Tibial nerve (tissue), 4 donors: ENCODE measurements at regions not wholly inside any gene's neighbourhood (a gene's known extent, or its start where the extent isn't known, plus 50 kb on each side); places are given as distances from the start of the nearest gene placed in this dataset.

Experiments used
- DNase-seq, 2 donors: peaks; one replicate each; pipeline ENCODE4 v3.0.0-alpha.2; 2019; ENCODE audit warnings: low spot score in 2 of 2
- H3K27ac ChIP-seq, 4 donors: fragments of 200-600 bp; sonication (generic) in 3 of 4; one replicate each; pipeline ENCODE4 v1.5.1; 2017 to 2019; ENCODE audit warnings: mild to moderate bottlenecking in 1 of 4
- H3K27me3 ChIP-seq, 2 donors: fragments of 200-600 bp; sonication (generic) in 1 of 2; one replicate each; pipeline versions ENCODE4 v1.5.1 to v1.6.0; 2017 to 2019
- H3K36me3 ChIP-seq, 3 donors: fragments of 200-600 bp; sonication (generic); one replicate each; pipeline ENCODE4 v1.5.1; 2018 to 2019
- H3K4me1 ChIP-seq, 4 donors: fragments of 200-600 bp; sonication (generic) in 3 of 4; one replicate each; pipeline ENCODE4 v1.5.1; 2017 to 2019
- H3K4me3 ChIP-seq, 4 donors: fragments of 200-600 bp; sonication (generic) in 3 of 4; one replicate each; pipeline ENCODE4 v1.5.1; 2017 to 2019; ENCODE audit warnings: mild to moderate bottlenecking in 1 of 4, moderate library complexity in 1 of 4
- H3K9me3 ChIP-seq, 4 donors: fragments of 200-600 bp; sonication (generic) in 3 of 4; one replicate each; pipeline ENCODE4 v1.5.1; 2017 to 2019
- EP300 ChIP-seq, 2 donors: sonication (generic); formaldehyde crosslinking; IDR thresholded peaks; one replicate each; pipeline ENCODE4 v1.6.1; 2017; ENCODE audit warnings: antibody characterized with exemption in 2 of 2, mild to moderate bottlenecking in 1 of 2
- POLR2A ChIP-seq, 2 donors: fragments of 450-650 bp; IDR thresholded peaks; one replicate each; pipeline ENCODE4 v1.6.1; 2017; ENCODE audit warnings: antibody characterized with exemption in 2 of 2, mild to moderate bottlenecking in 2 of 2, moderate library complexity in 2 of 2
- WGBS, 2 donors: methylation state at CpG; one replicate each; pipeline ENCODE4 v1.1.5; 2018; 5-methylcytosine and 5-hydroxymethylcytosine counted together
- TF ChIP-seq, protein P1 (sequence below), 5 experiments: fragments of 200-600 bp in 3 of 5; fragments of 450-650 bp in 2 of 5; sonication (generic) in 3 of 5; IDR thresholded peaks; one replicate each; pipeline ENCODE4 v1.5.1; 2016 to 2019; ENCODE audit warnings: antibody characterized with exemption in 5 of 5, mild to moderate bottlenecking in 3 of 5, moderate library complexity in 2 of 5

DNA sequence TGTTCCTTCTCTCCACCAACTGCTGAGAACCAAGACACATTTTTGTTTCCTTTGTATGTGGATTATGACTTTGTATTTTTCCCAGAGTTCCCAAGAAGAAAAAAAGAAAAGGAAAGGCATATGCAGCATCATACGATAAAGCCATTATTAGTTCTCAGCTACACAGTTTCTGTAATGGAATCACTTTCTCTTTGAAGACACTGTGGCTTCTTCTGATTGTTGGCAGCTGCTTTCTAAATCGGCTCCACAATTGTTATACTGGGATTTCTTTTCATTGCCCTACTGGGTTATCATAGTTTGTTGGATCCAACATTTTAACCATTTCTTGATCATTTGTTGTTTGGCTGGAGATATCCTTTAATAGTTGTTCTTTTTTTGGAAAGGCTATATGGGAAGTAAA lies 89.5 kb upstream of the HIVEP3 start:
- DNase-seq: no peak
- Histone ChIP-seq H3K4me1 (peaks cover 0 to 19% (median 4%) of the 10 kb centered on the region in 4 donors), H3K4me3 (no peak overlapping the region), H3K27ac (peak overlapping the region in 2 of 4 donors; percentile 55 to 65), H3K27me3 (no peaks in the 10 kb centered on the region), H3K9me3 (no peaks in the 10 kb centered on the region), H3K36me3 (no peaks in the 10 kb centered on the region)
- TF ChIP-seq POLR2A (IDR thresholded peaks at IDR 0.05): no peak
- peak in 1 of 2 donors; percentile 40 for TF ChIP-seq EP300 (IDR thresholded peaks at IDR 0.05)
- 21 to 22% methylated on average over 2 of the region's 2 CpGs for WGBS, 2 donors

GRCh38 chr1:42006836-42007235 lies 88.1 kb upstream of the HIVEP3 start:
- H3K27me3 ChIP-seq: no peaks in the 10 kb centered on the region
- H3K27ac ChIP-seq: peak overlapping the region in 2 of 4 donors; percentile 49 to 55
- H3K9me3 ChIP-seq: no peaks in the 10 kb centered on the region
- no peaks in the 10 kb centered on the region for H3K36me3 ChIP-seq
- 40 to 46% methylated on average over 3 of the region's 3 CpGs for WGBS, 2 donors
- DNase-seq: no peak
- peaks cover 0 to 19% (median 4%) of the 10 kb centered on the region in 4 donors for H3K4me1 ChIP-seq
- H3K4me3 ChIP-seq: no peak overlapping the region
- TF ChIP-seq POLR2A (IDR thresholded peaks at IDR 0.05) (no peak), EP300 (IDR thresholded peaks at IDR 0.05) (no peak)
- TF ChIP-seq, protein P1, sequence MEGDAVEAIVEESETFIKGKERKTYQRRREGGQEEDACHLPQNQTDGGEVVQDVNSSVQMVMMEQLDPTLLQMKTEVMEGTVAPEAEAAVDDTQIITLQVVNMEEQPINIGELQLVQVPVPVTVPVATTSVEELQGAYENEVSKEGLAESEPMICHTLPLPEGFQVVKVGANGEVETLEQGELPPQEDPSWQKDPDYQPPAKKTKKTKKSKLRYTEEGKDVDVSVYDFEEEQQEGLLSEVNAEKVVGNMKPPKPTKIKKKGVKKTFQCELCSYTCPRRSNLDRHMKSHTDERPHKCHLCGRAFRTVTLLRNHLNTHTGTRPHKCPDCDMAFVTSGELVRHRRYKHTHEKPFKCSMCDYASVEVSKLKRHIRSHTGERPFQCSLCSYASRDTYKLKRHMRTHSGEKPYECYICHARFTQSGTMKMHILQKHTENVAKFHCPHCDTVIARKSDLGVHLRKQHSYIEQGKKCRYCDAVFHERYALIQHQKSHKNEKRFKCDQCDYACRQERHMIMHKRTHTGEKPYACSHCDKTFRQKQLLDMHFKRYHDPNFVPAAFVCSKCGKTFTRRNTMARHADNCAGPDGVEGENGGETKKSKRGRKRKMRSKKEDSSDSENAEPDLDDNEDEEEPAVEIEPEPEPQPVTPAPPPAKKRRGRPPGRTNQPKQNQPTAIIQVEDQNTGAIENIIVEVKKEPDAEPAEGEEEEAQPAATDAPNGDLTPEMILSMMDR (IDR thresholded peaks at IDR 0.05): no peak

GRCh38 chr1:42006093-42006492 lies 87.4 kb upstream of the HIVEP3 start:
- H3K27ac ChIP-seq: no peak overlapping the region
- no peaks in the 10 kb centered on the region for H3K36me3 ChIP-seq
- TF ChIP-seq EP300 (IDR thresholded peaks at IDR 0.05): no peak
- no peak for TF ChIP-seq POLR2A (IDR thresholded peaks at IDR 0.05)
- TF ChIP-seq, protein P1 (IDR thresholded peaks at IDR 0.05): no peak
- H3K27me3 ChIP-seq: no peaks in the 10 kb centered on the region
- no peak overlapping the region for H3K4me3 ChIP-seq
- no peaks in the 10 kb centered on the region for H3K9me3 ChIP-seq
- no peak for DNase-seq
- peaks cover 0 to 19% (median 4%) of the 10 kb centered on the region in 4 donors for H3K4me1 ChIP-seq
- 87 to 90% methylated on average over 2 of the region's 2 CpGs for whole genome bisulfite sequencing, 2 donors

DNA sequence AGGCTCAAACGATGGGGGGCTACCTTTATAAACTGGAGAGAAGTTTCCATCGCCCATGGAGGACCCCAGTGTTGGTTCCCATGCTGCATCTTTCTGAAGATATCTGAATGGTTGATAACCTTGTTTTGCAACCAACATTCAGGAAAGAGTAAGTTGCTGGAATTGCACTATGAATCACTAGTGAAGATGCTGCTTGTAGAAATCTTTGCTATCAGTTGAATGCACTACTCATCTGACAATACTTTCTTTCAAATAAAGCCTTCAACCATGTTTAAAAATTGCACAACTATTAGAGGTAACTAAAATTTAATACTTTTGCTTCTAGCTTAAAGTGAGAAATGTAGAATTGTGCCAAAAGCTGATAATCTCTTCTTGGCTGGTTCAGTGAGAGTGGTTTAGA lies 86.8 kb upstream of the HIVEP3 start:
- Histone ChIP-seq H3K4me1 (peaks cover 0 to 19% (median 4%) of the 10 kb centered on the region in 4 donors), H3K36me3 (no peaks in the 10 kb centered on the region), H3K27me3 (no peaks in the 10 kb centered on the region), H3K4me3 (no peak overlapping the region), H3K9me3 (no peaks in the 10 kb centered on the region), H3K27ac (no peak overlapping the region)
- 89 to 93% methylated on average over 2 of the region's 2 CpGs for WGBS, 2 donors
- DNase-seq: no peak
- TF ChIP-seq POLR2A (IDR thresholded peaks at IDR 0.05): no peak
- TF ChIP-seq EP300 (IDR thresholded peaks at IDR 0.05): no peak
- TF ChIP-seq, protein P1 (IDR thresholded peaks at IDR 0.05): no peak

DNA sequence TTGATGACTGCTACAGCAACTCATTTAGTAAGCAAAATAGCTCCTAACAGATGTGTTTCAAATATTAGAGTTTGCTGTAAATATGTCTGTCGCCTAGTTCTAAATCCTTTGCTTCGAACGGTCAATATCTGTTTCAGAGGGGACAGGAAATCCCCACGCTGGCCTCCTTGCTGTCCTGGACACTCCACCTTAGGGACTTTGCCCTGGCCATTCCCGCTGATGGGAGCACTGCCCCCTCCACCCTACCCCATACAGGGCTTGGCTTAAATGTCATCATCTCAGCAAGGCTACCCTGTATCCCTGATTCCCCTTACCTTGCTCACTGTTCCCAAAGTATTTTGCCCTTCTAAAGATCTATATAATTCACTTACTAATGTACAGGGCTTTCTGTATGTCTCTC lies 86.1 kb upstream of the HIVEP3 start:
- Histone ChIP-seq H3K9me3 (no peaks in the 10 kb centered on the region), H3K27me3 (no peaks in the 10 kb centered on the region), H3K4me1 (peaks cover 0 to 19% (median 4%) of the 10 kb centered on the region in 4 donors), H3K27ac (no peak overlapping the region), H3K36me3 (no peaks in the 10 kb centered on the region), H3K4me3 (no peak overlapping the region)
- 89 to 94% methylated on average over 5 of the region's 5 CpGs for WGBS, 2 donors
- TF ChIP-seq POLR2A (IDR thresholded peaks at IDR 0.05) (no peak), EP300 (IDR thresholded peaks at IDR 0.05) (no peak)
- TF ChIP-seq, protein P1 (IDR thresholded peaks at IDR 0.05): no peak
- no peak for DNase-seq

GRCh38 chr1:42004322-42004721 lies 85.6 kb upstream of the HIVEP3 start:
- Histone ChIP-seq H3K4me1 (peaks cover 0 to 19% (median 4%) of the 10 kb centered on the region in 4 donors), H3K27me3 (no peaks in the 10 kb centered on the region), H3K4me3 (no peak overlapping the region), H3K36me3 (no peaks in the 10 kb centered on the region), H3K9me3 (no peaks in the 10 kb centered on the region), H3K27ac (no peak overlapping the region)
- DNase-seq: no peak
- 90 to 93% methylated on average over 4 of the region's 4 CpGs for WGBS, 2 donors
- TF ChIP-seq, protein P1 (IDR thresholded peaks at IDR 0.05): no peak
- TF ChIP-seq EP300 (IDR thresholded peaks at IDR 0.05): no peak
- TF ChIP-seq POLR2A (IDR thresholded peaks at IDR 0.05): no peak
